ENCODE measurements at regions not wholly inside any gene's neighbourhood (a gene's known extent, or its start where the extent isn't known, plus 50 kb on each side); places are given as distances from the start of the nearest gene placed in this dataset.
"Not testable (repeated sequence)": the region's sequence is repeated elsewhere in the genome, so short reads cannot be mapped to it uniquely, and the experiment has no call there.

- FAIRE-seq (no peak), DNase-seq (ENCODE audit: low spot score) (no peak)
These were observed 253.9 kb downstream of the AGTPBP1 start for GRCh38 chr9:85487872-85488271.

- no peak for DNase-seq (ENCODE audit: low spot score)
- no peak for FAIRE-seq
These were observed 257.5 kb downstream of the AGTPBP1 start for GRCh38 chr9:85484235-85484634.

GRCh38 chr9:85483208-85483607 lies 258.5 kb downstream of the AGTPBP1 start:
- no peak for FAIRE-seq
- DNase-seq (ENCODE audit: low spot score) = no peak

GRCh38 chr9:85479305-85479704 lies 262.4 kb downstream of the AGTPBP1 start:
- DNase-seq (ENCODE audit: low spot score) (no peak), FAIRE-seq (no peak)

- no peak for FAIRE-seq
- no peak for DNase-seq (ENCODE audit: low spot score)
These were observed 262.9 kb downstream of the AGTPBP1 start for GRCh38 chr9:85478847-85479246.

GRCh38 chr9:85474896-85475295 lies 266.9 kb downstream of the AGTPBP1 start:
- not testable (repeated sequence) for FAIRE-seq; DNase-seq (ENCODE audit: low spot score)

GRCh38 chr9:85471791-85472190 lies 270.0 kb downstream of the AGTPBP1 start:
- no peak for FAIRE-seq
- no peak for DNase-seq (ENCODE audit: low spot score)

GRCh38 chr9:85469041-85469440 lies 272.7 kb downstream of the AGTPBP1 start:
- FAIRE-seq (no peak), DNase-seq (ENCODE audit: low spot score) (no peak)

- FAIRE-seq (no peak), DNase-seq (ENCODE audit: low spot score) (no peak)
These were observed 274.9 kb downstream of the AGTPBP1 start for GRCh38 chr9:85466834-85467233.

GRCh38 chr9:85458114-85458864 lies 283.5 kb downstream of the AGTPBP1 start:
- DNase-seq (ENCODE audit: low spot score); FAIRE-seq: not testable (repeated sequence)

GRCh38 chr9:85453850-85454249 lies 287.9 kb downstream of the AGTPBP1 start:
- no peak for FAIRE-seq
- no peak for DNase-seq (ENCODE audit: low spot score)

GRCh38 chr9:85452841-85453240 lies 288.9 kb downstream of the AGTPBP1 start:
- FAIRE-seq = no peak
- DNase-seq (ENCODE audit: low spot score) = no peak

- FAIRE-seq (no peak), DNase-seq (ENCODE audit: low spot score) (no peak)
These were observed 290.1 kb downstream of the AGTPBP1 start for GRCh38 chr9:85451680-85452079.

- no peak for DNase-seq (ENCODE audit: low spot score)
- no peak for FAIRE-seq
These were observed 295.9 kb downstream of the AGTPBP1 start for GRCh38 chr9:85445887-85446286.

- FAIRE-seq = no peak
- DNase-seq (ENCODE audit: low spot score) = no peak
These were observed 297.5 kb downstream of the AGTPBP1 start for GRCh38 chr9:85444243-85444642.

- FAIRE-seq = no peak
- DNase-seq (ENCODE audit: low spot score) = no peak
These were observed 298.6 kb downstream of the AGTPBP1 start for GRCh38 chr9:85443190-85443598.

- DNase-seq (ENCODE audit: low spot score) = no peak
- FAIRE-seq = no peak
These were observed 302.0 kb downstream of the AGTPBP1 start for GRCh38 chr9:85439791-85440190.

- not testable (repeated sequence) for FAIRE-seq; DNase-seq (ENCODE audit: low spot score)
These were observed 307.8 kb downstream of the AGTPBP1 start for GRCh38 chr9:85433956-85434355.

GRCh38 chr9:85433551-85433950 lies 308.2 kb downstream of the AGTPBP1 start:
- not testable (repeated sequence) for FAIRE-seq; DNase-seq (ENCODE audit: low spot score)

- FAIRE-seq (no peak), DNase-seq (ENCODE audit: low spot score) (no peak)
These were observed 308.7 kb downstream of the AGTPBP1 start for GRCh38 chr9:85433046-85433445.

- no peak for DNase-seq (ENCODE audit: low spot score)
These were observed 309.2 kb downstream of the AGTPBP1 start for GRCh38 chr9:85432599-85432998.

GRCh38 chr9:85431339-85432102 lies 310.2 kb downstream of the AGTPBP1 start:
- no peak for FAIRE-seq
- no peak for DNase-seq (ENCODE audit: low spot score)

More at GRCh38 chr9:85432599-85432998, 309.2 kb downstream of the AGTPBP1 start:
- FAIRE-seq = no peak

Data from RCC 7860 (cell line).